LNCAP (cell line): ENCODE measurements at regions not wholly inside any gene's neighbourhood (a gene's known extent, or its start where the extent isn't known, plus 50 kb on each side); places are given as distances from the start of the nearest gene placed in this dataset.

Source experiments
- CTCF ChIP-seq: fragments of 450-650 bp; IDR thresholded peaks from 2 replicates; pipeline ENCODE4 v1.5.1; 2017; ENCODE audit warnings: mild to moderate bottlenecking

- no peak for TF ChIP-seq CTCF
Observed at GRCh38 chr5:89053547-89053946, 170.6 kb upstream of the MEF2C start.

- no peak for TF ChIP-seq CTCF
Observed at GRCh38 chr5:89047571-89047970, 164.6 kb upstream of the MEF2C start.

- no peak for TF ChIP-seq CTCF
Observed at GRCh38 chr5:89045216-89045615, 162.2 kb upstream of the MEF2C start.

GRCh38 chr5:89044674-89045200 is 161.8 kb upstream of the MEF2C start:
- no peak for TF ChIP-seq CTCF

GRCh38 chr5:89043676-89044075 is 160.7 kb upstream of the MEF2C start:
- no peak for TF ChIP-seq CTCF

GRCh38 chr5:89042746-89043145 is 159.8 kb upstream of the MEF2C start:
- TF ChIP-seq CTCF = no peak

DNA sequence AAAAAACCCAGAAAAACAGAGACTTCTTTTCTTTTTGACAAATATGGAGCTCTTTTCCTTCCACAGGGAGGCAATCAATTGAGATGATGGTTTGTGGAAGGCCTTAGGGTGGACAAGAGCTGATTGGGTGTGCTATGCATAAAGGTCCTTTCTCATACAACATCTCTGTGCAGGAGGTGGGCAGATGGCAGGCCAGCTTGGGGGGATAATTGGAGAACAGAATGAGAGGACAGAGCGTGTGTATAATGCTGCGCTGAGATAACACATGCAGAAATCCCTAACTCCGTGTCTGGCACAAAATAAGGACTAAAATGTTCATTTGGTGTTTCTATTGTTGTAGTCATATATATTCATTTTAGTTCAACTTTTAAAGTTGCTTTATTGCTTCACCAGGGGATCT is 159.0 kb upstream of the MEF2C start:
- no peak for TF ChIP-seq CTCF

DNA sequence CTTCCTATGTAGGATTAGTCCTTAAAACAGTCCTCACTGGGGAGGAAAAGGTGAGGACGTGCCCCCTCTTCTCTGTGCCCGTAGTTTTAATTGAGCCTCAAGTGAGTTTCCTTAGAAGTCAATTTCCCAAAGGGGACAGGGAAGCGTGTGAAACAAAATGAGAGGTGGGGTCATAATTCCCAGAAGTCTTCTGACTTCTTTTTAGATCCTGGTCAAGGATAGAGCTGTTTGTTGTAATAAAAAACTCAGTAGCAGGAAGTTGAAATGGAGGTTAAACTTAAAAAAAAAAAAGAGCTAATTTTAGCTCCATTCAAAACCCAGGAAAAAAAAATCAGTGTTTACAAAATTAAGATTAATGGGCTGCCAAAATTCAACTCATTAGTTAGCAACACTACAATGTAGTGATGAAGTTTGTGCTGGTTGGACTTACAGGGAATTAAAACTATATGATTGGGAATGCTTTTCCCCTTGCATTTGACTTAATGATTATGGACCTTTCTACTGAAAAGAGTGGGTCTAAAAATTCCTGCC is 158.3 kb upstream of the MEF2C start:
- TF ChIP-seq CTCF = no peak
